Heart right ventricle (tissue), 16 donors: ENCODE measurements at regions not wholly inside any gene's neighbourhood (a gene's known extent, or its start where the extent isn't known, plus 50 kb on each side); places are given as distances from the start of the nearest gene placed in this dataset.

Experiments used
- ATAC-seq, 8 donors: fragments of 200-7000 bp; cut with Tn5 transposase; one replicate each; pipeline ENCODE4 v1.9.1; 2020; ENCODE audit warnings: mild to moderate bottlenecking in 8 of 8, moderate library complexity in 8 of 8, moderate number of reproducible peaks in 1 of 8
- DNase-seq, 2 donors: peaks; one replicate each; pipeline ENCODE4 v3.0.0-alpha.2; 2020
- H3K27ac ChIP-seq, 10 donors: fragments of 200-600 bp; sonication (generic) in 2 of 10; one replicate each; pipeline versions ENCODE4 v1.5.0 to v1.8.0; 2020 to 2022; ENCODE audit warnings: mild to moderate bottlenecking in 3 of 10
- H3K27me3 ChIP-seq, 7 donors: fragments of 200-600 bp; one replicate each; pipeline ENCODE4 v1.8.0; 2021 to 2022; ENCODE audit warnings: mild to moderate bottlenecking in 2 of 7
- H3K36me3 ChIP-seq, 9 donors: fragments of 200-600 bp; sonication (generic) in 1 of 9; one replicate each; pipeline versions ENCODE4 v1.5.0 to v1.8.0; 2020 to 2022; ENCODE audit warnings: mild to moderate bottlenecking in 2 of 9
- H3K4me1 ChIP-seq, 9 donors: fragments of 200-600 bp; sonication (generic) in 1 of 9; one replicate each; pipeline versions ENCODE4 v1.5.0 to v1.8.0; 2020 to 2022; ENCODE audit warnings: mild to moderate bottlenecking in 4 of 9
- H3K4me3 ChIP-seq, 10 donors: fragments of 200-600 bp; sonication (generic) in 2 of 10; one replicate each; pipeline versions ENCODE4 v1.5.0 to v1.8.0; 2020 to 2022; ENCODE audit warnings: mild to moderate bottlenecking in 7 of 10, moderate library complexity in 2 of 10
- H3K9me3 ChIP-seq, 11 donors: fragments of 200-600 bp in 10 of 11; sonication (generic) in 2 of 11; one replicate each; pipeline versions ENCODE4 v1.5.0 to v1.8.0; 2013 to 2022; ENCODE audit warnings: mild to moderate bottlenecking in 2 of 11, control low read depth in 1 of 11, moderate library complexity in 1 of 11
- CTCF ChIP-seq, 9 donors: fragments of 200-600 bp; sonication (generic) in 2 of 9; IDR thresholded peaks; one replicate each; pipeline versions ENCODE4 v1.5.0 to v1.8.0; 2021 to 2022; ENCODE audit warnings: antibody characterized with exemption in 9 of 9, mild to moderate bottlenecking in 5 of 9, moderate library complexity in 1 of 9
- WGBS, 2 donors: extraction: QIAGEN DNeasy Blood & Tissue Kit; methylation state at CpG; one replicate each; pipeline ENCODE4 v1.1.7; 2013; ENCODE audit warnings: inconsistent platforms in 1 of 2; 5-methylcytosine and 5-hydroxymethylcytosine counted together
- intact Hi-C, 10 donors: fragments of 100-400 bp; cut with DNase I; formaldehyde crosslinking; loops; one replicate each; pipeline versions ENCODE4 v1.11.1 to v1.14.2; 2022
- donor health status: Arrhythmogenic right ventricular cardiomyopathy.
- donor health status: ischemic (EF 13 %, LVEDD 7.1; RV severe dilation, severe dysfunction).
- donor health status: healthy with polysubstance abuse.
- donor health status: DM: no; HTN: yes; CAD: no.
- donor health status: DM: no; HTN: no; CAD: no.
- donor health status: ischemic (EF 25% LVEDD 6.9; RV normal size, moderate dysfunction).
- donor health status: ischemic (EF 25% LVEDD 5.7; RV mildly dilated, moderate dysfunction).
- donor health status: healthy.
- donor health status: DM: yes; HTN: yes; CAD: no.
- donor health status: Ischemic cardiomyopathy.
- donor health status: ischemic (EF 35%, LVEDD 5.7; RV mildly dilated, moderate dysfunction).
- donor health status: nonischemic (EF 11% LVEDD 7.7; RV severe dilation, severe dysfunction).
- donor health status: DM: yes; HTN: yes; CAD: no.
- donor health status: PGD.
- donor health status: ischemic (EF 29% LVEDD 5.4; RV normal size, mild dysfunction).
- donor health status: nonischemic (EF 23%, LVEDD 6.1; RV moderate dilation, normal function).

- Histone ChIP-seq H3K9me3 (no peaks in the 10 kb centered on the region), H3K27ac (no peak overlapping the region), H3K36me3 (no peaks in the 10 kb centered on the region), H3K4me1 (no peaks in the 10 kb centered on the region), H3K4me3 (no peak overlapping the region), H3K27me3 (no peaks in the 10 kb centered on the region)
- intact Hi-C loops = no loop called here
- no peak for TF ChIP-seq CTCF (IDR thresholded peaks at IDR 0.05)
- 56 to 69% methylated on average over 7 of the region's 7 CpGs for WGBS, 2 donors
- ATAC-seq (no peak), DNase-seq (no peak)
These were observed 453.0 kb upstream of the MIS18BP1 start for GRCh38 chr14:45705940-45706534.

GRCh38 chr14:45699471-45699870 is 446.5 kb upstream of the MIS18BP1 start:
- Histone ChIP-seq H3K9me3 (no peaks in the 10 kb centered on the region), H3K27ac (no peak overlapping the region), H3K4me1 (peaks cover 0 to 13% (median 6%) of the 10 kb centered on the region in 9 donors), H3K27me3 (no peaks in the 10 kb centered on the region), H3K4me3 (no peak overlapping the region), H3K36me3 (no peaks in the 10 kb centered on the region)
- DNase-seq (no peak), ATAC-seq (no peak)
- WGBS, 2 donors = 51 to 61% methylated on average over 5 of the region's 5 CpGs
- no peak for TF ChIP-seq CTCF (IDR thresholded peaks at IDR 0.05)
- intact Hi-C loops = no loop called here

GRCh38 chr14:45698462-45699134 is 445.6 kb upstream of the MIS18BP1 start:
- Histone ChIP-seq H3K9me3 (no peaks in the 10 kb centered on the region), H3K36me3 (no peaks in the 10 kb centered on the region), H3K4me3 (no peak overlapping the region), H3K27me3 (no peaks in the 10 kb centered on the region), H3K27ac (no peak overlapping the region), H3K4me1 (peaks cover 0 to 13% (median 6%) of the 10 kb centered on the region in 9 donors)
- intact Hi-C loops = no loop called here
- TF ChIP-seq CTCF (IDR thresholded peaks at IDR 0.05) = no peak
- 40 to 49% methylated on average over 1 of the region's 1 CpG for WGBS, 2 donors
- ATAC-seq (peak in 1 of 8 donors; percentile 15), DNase-seq (peak in 1 of 2 donors; percentile 14)

- H3K27ac ChIP-seq = no peak overlapping the region
These were observed 433.8 kb upstream of the MIS18BP1 start for GRCh38 chr14:45686771-45687170.

More at GRCh38 chr14:45686771-45687170, 433.8 kb upstream of the MIS18BP1 start:
- ATAC-seq = no peak
- peaks cover 0 to 52% (median 4%) of the 10 kb centered on the region in 11 donors for H3K9me3 ChIP-seq
- intact Hi-C loops = no loop called here
- no peaks in the 10 kb centered on the region for H3K36me3 ChIP-seq
- H3K4me3 ChIP-seq = no peak overlapping the region
- H3K27me3 ChIP-seq = no peaks in the 10 kb centered on the region
- WGBS, 2 donors = 54 to 60% methylated on average over 4 of the region's 4 CpGs
- DNase-seq = no peak
- TF ChIP-seq CTCF (IDR thresholded peaks at IDR 0.05) = no peak
- no peaks in the 10 kb centered on the region for H3K4me1 ChIP-seq
